NCI-H748 treated with DMSO at 0.1 percent for 48 hours (cell line): ENCODE measurements at regions not wholly inside any gene's neighbourhood (a gene's known extent, or its start where the extent isn't known, plus 50 kb on each side); places are given as distances from the start of the nearest gene placed in this dataset.
"Not testable (repeated sequence)": the region's sequence is repeated elsewhere in the genome, so short reads cannot be mapped to it uniquely, and the experiment has no call there.

Experiments
- DNase-seq: peaks from one replicate; lab custom pipeline; 2025; lab: John Stamatoyannopoulos, UW

DNA sequence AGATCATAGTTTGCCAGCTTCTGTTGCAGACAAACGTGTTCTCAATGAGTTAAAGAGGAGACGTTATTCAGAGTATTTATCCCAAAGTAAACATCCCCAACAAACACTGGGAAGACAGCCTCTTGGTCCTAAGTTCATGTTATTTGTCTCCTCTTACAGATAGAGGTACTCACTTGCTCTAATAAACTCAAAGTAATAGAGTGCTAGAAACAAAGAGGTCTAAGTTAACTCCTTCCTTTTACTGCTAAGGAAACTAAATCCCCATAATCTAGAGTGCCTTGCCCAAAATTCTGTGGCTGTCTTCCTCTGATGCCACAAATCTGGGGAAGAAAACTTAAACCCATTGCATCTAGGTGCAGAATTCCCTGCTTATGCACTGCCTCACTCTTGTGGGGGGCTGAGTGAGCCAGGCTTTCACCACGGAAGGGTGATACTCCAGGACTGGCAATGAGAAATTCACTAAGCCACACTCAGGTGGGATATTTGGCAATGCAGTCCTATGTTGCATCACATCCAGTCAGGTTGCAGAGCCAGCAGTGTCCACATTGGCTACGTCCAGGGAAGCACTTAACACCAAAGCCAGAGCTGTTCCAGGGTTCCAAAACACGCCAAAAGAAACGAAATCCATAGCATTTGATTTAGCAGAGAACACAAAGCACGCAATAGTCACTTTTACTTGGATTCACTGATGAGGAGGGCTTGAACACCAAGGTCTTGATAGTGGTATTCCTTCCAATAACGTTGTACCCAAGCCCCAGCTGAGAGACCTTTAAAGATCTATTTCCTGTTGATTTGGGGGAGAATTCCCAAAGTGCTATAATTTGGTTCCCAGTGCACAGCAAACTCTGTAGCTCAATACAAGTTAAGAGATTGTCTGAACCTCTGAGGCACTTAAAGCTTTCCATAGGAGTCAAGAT lies 81.0 kb upstream of the FOXQ1 start:
- no peak for DNase-seq

- DNase-seq = no peak
Observed at GRCh38 chr6:1230281-1230680, 81.6 kb upstream of the FOXQ1 start.

DNA sequence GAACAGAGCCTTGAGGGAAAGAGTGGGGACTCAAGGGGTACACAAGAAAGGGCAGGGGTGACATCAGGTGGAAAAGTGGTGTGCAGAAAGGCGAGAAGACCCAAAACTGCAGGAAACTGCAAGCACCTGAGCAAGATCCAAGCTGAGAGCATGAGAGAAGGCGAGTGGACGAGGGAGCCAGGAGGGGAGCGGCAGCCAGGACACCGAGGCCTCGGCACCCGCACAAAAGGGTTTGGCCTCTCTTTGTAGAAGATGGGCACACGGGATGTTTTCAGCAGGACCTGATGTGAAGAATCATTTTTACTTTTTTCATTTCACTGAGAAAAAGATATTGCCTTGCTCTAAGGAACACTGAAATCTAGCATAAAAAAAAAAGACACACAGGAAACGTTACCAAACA lies 82.1 kb upstream of the FOXQ1 start:
- no peak for DNase-seq

GRCh38 chr6:1229301-1229700 lies 82.6 kb upstream of the FOXQ1 start:
- no peak for DNase-seq

DNA sequence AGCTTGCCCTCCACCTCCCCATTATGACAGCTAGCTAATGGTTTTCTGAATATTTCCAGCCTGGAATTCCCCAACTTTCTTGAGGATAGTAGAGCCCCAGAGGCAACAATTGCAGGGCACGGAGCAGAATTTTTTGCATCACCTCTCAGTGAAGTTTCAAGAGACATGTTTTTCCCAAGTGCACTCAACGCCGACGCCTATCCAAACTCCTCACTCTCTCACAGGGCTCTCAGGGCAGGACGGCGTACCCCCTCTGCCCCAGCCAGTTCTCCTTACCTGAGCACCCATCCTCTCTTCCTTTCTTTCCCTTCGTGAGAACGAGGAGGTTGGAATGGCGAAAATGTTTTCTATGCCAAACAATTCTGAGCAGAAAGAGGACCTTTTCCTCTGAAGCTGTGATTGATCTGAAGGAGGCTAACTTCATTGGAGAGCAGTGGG lies 83.1 kb upstream of the FOXQ1 start:
- no peak for DNase-seq

DNA sequence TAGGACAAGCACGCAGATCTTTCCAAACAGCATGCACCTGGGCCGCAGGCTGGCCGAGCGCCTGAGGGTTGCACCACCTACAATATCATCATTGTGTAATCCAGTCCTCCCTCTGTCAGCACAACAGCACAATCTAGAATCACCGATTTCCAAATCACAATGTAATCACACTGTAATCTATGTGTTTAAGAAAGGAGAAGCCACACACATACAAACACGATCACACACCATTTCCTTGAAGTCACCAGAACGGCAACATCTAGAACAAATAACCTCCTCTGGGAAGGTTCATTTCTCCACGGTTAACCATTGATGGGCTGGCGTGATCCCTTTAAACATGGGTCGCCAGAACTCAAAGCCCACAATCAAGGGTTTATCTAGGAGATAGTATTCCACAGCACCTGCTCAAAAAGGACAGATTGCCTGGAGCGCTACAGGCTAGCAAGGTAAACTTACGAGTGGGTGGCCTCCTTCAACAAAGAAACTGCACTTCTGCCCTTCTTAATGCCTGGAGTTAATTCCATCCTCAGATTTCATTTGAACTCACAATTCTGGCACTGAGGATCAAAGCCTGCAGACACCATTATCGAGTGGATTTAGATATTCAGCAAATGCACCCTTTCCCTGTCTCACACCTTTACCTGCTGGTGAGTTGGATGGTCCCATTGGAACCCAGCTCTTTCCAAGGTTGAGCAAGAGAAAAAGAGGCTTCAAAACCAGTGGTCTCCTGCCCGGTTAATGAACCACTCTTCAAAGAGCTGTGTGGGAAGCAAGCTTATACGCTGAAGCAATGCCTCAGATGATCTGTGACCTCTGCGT lies 83.8 kb upstream of the FOXQ1 start:
- DNase-seq = no peak

- DNase-seq = no peak
Observed at GRCh38 chr6:1227600-1227934, 84.3 kb upstream of the FOXQ1 start.

DNA sequence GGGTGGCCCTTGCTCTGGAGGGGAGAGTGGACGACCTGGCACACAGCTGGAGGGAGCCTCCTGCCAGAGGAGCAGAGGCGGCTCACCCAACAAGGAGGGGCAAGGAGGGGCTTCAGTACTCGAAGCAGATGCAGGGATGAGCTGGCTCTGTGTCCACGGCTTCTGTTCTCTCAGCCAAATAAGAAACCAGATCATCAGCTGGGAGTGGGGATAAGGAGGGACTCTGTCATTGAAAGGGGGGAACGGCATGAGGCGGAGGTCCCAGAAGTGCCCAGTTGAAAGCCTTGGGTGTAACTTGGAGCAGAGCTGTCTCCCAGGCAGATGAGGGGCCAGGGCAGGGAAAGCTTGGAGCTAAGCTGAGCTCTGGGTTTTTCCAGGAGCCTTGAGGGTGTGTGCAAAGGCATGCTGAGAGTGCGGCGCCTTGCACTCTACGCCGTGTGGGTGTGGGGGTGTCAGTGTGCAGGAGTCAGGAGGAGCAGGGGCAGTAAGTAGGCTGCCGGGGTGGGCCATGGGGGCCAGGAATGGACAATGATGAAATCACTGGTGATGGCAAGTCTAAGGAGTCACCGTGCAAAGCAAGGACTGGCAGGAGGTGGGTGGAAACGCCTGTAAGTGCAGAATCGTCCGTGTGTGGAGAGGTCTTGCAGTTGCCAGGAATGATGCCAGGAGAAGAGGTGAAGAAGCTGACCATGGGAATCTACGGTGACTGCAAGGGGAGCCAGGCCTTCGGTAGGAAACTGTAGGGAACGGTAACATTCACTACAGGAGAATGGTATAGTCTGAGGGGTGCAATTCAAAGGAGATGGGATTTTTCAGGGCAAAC lies 85.4 kb upstream of the FOXQ1 start:
- no peak for DNase-seq

GRCh38 chr6:1224514-1224913 lies 87.4 kb upstream of the FOXQ1 start:
- no peak for DNase-seq

GRCh38 chr6:1222728-1223595 lies 88.9 kb upstream of the FOXQ1 start:
- no peak for DNase-seq

GRCh38 chr6:1217396-1217795 lies 94.5 kb upstream of the FOXQ1 start:
- no peak for DNase-seq

DNA sequence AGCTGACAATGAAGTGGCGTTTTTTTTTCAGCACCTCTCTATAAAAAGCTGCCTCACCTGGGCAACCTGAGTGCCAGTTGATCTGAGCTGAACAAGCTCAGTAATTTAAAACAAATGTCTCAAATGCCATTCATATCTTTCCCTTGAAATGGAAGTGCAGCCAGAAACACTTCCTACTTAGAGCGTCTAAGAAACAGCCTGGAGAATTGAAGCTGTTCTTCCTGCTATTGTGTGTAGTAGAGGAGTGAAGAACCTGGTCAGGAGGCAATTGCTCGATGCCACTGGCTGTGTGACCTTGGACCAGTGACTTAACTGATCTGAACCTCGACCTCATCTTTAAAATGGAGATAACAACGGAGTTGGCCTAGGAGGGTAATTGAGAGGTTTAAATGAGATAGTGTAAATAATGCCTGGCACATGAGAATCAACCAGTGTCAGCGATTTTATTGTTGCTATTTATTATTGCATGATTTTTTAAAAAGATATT lies 95.4 kb upstream of the FOXQ1 start:
- DNase-seq = no peak

DNA sequence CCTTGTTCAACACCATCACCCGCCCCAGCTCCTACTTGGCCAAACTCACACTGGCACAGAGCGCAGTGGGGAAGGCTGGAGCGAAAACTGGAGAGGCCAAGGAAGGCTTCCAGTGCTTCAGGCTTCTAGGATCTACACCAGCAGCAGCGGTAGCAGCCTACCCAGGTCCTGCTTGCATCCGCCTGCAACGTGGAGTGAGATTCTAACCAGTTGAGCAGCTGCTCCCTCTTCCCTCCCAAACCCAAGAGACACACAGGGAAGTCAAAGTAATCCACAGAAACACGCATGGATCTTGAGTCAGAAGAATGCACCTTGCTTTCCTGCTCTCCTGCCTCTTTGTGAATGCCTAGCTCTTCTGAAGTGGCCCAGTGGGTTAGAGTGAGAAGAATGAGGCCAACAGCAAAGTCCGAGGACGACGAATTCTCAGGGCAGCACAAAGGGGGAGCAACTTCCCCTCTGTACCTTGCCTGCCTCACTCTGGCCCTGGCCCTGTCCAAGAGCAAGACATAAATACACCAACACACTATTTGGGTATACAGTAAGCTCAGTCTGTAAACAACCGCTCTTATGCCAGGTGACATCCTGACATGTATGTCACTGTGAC lies 95.9 kb upstream of the FOXQ1 start:
- no peak for DNase-seq

DNA sequence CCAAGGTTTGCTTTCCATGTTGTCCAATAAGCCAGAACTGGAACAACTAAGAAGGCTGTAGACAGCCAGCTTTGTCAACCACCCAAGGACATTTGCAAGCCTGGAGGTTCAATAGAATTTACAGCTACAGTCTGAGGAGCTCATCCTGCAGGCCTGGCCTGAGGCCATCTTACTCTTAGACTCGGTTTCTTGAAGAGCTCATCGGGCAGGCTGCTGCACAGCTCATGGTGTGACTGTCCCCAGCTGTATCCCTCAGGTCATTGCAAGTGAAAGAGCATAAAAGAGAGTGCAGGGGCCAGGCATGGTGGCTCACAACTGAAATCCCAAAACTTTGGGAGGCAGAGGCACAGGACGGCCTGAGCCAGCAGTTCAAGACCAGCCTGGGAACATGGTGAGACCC lies 96.9 kb upstream of the FOXQ1 start:
- no peak for DNase-seq

DNA sequence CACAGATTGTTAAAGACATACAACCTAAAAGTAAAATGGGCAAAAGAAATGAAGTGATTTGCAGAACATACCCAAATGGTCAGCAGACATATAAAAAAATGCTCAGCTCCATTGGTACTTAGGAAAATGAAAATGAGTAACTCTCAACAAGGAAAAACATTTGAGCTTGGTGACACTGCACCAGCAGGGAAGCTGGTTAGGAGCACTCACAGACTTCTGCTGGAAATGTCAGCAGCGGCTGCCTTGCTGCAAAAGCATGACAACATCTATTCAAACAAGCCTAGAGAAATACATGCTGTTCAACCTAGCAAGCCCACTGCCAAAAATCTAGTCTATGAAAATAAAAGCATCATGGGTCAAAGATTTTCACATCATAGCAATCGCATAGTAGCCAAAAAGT lies 99.0 kb upstream of the FOXQ1 start:
- no peak for DNase-seq

DNA sequence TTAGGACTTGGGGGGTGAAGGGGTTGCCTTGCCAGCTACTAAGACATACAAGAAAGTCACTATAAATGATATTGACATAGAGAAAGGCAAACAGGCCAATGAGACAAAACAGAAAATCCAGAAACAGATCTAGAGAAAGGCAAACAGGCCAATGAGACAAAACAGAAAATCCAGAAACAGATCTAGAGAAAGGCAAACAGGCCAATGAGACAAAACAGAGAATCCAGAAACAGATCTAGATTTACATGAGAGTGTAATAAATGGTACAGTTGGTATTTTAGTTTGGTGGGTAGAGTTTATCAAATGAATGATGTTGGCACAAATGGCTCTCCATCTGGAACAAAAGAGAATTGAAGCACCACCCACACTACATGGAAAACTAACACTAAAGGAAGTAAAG lies 99.8 kb upstream of the FOXQ1 start:
- not testable (repeated sequence) for DNase-seq

DNA sequence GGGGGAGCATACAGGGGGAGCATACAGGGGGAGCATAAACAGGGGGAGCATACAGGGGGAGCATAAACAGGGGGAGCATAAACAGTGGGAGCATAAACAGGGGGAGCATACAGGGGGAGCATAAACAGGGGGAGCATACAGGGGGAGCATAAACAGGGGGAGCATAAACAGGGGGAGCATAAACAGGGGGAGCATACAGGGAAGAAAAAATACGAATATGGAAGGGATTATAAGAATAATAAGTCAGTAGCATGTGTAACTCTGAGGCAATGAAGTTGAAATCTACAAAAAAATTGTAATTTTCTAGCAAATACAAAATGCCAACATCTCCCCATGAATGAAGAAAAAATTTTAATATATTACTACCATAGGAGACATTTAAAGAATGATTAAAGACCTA lies 101.3 kb upstream of the FOXQ1 start:
- not testable (repeated sequence) for DNase-seq

GRCh38 chr6:1208876-1209275 lies 103.0 kb upstream of the FOXQ1 start:
- no peak for DNase-seq

GRCh38 chr6:1203546-1203945 lies 108.4 kb upstream of the FOXQ1 start:
- no peak for DNase-seq

GRCh38 chr6:1202201-1202600 lies 109.7 kb upstream of the FOXQ1 start:
- no peak for DNase-seq
